Adrenal gland (tissue), 5 donors: ENCODE measurements at regions not wholly inside any gene's neighbourhood (a gene's known extent, or its start where the extent isn't known, plus 50 kb on each side); places are given as distances from the start of the nearest gene placed in this dataset.

Experiments
- POLR2A ChIP-seq, 2 donors: fragments of 450-650 bp; IDR thresholded peaks; one replicate each; pipeline ENCODE4 v1.6.1; 2017; ENCODE audit warnings: antibody characterized with exemption in 2 of 2, mild to moderate bottlenecking in 2 of 2, moderate library complexity in 1 of 2
- TF ChIP-seq, protein P1 (sequence below), 6 experiments: fragments of 450-650 bp in 4 of 6; fragments of 200-600 bp in 2 of 6; sonication (generic) in 1 of 6; IDR thresholded peaks; 1 replicate in 5 of 6; 2 replicates in 1 of 6; pipeline versions ENCODE4 v1.5.1 to v1.8.0; 2016 to 2021; ENCODE audit warnings: antibody characterized with exemption in 6 of 6, mild to moderate bottlenecking in 2 of 6, moderate library complexity in 1 of 6
- donor health status: DM: no; HTN: no; CAD: no.

DNA sequence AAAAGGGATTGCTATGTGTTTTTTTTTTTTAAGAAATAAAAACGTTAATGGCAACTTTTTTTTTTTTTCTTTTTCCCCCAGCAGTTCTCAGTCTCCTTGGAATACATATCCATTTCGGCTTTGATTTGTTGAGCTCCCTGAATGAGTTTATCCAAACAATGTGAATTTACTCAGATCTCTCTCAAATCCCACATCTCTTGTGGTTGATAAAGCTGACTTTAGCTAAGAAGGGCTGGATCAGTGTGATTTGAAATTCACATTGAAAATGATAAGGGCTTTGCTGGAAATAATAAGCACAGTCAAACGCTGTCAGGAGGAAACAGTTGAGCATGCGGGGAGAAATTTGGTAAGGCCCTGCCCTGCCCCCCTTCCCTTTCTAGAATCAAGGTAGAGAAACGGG, 74.1 kb upstream of the IRX3 start:
- TF ChIP-seq, protein P1, sequence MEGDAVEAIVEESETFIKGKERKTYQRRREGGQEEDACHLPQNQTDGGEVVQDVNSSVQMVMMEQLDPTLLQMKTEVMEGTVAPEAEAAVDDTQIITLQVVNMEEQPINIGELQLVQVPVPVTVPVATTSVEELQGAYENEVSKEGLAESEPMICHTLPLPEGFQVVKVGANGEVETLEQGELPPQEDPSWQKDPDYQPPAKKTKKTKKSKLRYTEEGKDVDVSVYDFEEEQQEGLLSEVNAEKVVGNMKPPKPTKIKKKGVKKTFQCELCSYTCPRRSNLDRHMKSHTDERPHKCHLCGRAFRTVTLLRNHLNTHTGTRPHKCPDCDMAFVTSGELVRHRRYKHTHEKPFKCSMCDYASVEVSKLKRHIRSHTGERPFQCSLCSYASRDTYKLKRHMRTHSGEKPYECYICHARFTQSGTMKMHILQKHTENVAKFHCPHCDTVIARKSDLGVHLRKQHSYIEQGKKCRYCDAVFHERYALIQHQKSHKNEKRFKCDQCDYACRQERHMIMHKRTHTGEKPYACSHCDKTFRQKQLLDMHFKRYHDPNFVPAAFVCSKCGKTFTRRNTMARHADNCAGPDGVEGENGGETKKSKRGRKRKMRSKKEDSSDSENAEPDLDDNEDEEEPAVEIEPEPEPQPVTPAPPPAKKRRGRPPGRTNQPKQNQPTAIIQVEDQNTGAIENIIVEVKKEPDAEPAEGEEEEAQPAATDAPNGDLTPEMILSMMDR (IDR thresholded peaks at IDR 0.05): no peak
- no peak for TF ChIP-seq POLR2A (IDR thresholded peaks at IDR 0.05)
